SK-N-SH treated with all-trans-retinoic acid at 6 μM for 48 hours (cell line): ENCODE measurements at regions not wholly inside any gene's neighbourhood (a gene's known extent, or its start where the extent isn't known, plus 50 kb on each side); places are given as distances from the start of the nearest gene placed in this dataset.

Experiments used
- CSDC2 ChIP-seq: fragments of 250-450 bp; sonication (Bioruptor Pico); IDR thresholded peaks from 2 replicates; pipeline ENCODE4 v1.5.0; 2020; ENCODE audit warnings: mild to moderate bottlenecking, moderate library complexity
- GLIS3 ChIP-seq: fragments of 250-450 bp; sonication (Bioruptor Pico); IDR thresholded peaks from 2 replicates; pipeline ENCODE4 v1.5.0; 2020; ENCODE audit warnings: mild to moderate bottlenecking, moderate library complexity
- PATZ1 ChIP-seq: fragments of 250-450 bp; sonication (Bioruptor Pico); IDR thresholded peaks from 2 replicates; pipeline ENCODE4 v1.8.0; 2020; ENCODE audit warnings: mild to moderate bottlenecking, moderate library complexity, borderline replicate concordance
- SNAI2 ChIP-seq: fragments of 250-450 bp; sonication (Bioruptor Pico); IDR thresholded peaks from 2 replicates; pipeline ENCODE4 v1.5.0; 2020; ENCODE audit warnings: mild to moderate bottlenecking, moderate library complexity
- ZNF70 ChIP-seq: fragments of 450-650 bp; formaldehyde crosslinking; IDR thresholded peaks from 2 replicates; pipeline ENCODE4 v1.5.0; 2020; ENCODE audit warnings: mild to moderate bottlenecking, moderate library complexity

GRCh38 chr3:127104586-127104985, 88.3 kb upstream of the PRR23E start:
- TF ChIP-seq CSDC2 (CRISPR knock-in tag) (no peak), PATZ1 (CRISPR knock-in tag) (no peak), SNAI2 (CRISPR knock-in tag) (no peak), ZNF70 (CRISPR knock-in tag) (no peak), GLIS3 (no peak)
